Heart left ventricle (tissue), 13 donors: ENCODE measurements at regions not wholly inside any gene's neighbourhood (a gene's known extent, or its start where the extent isn't known, plus 50 kb on each side); places are given as distances from the start of the nearest gene placed in this dataset.

Source experiments
- POLR2A ChIP-seq, 2 donors: fragments of 450-650 bp; IDR thresholded peaks; one replicate each; pipeline ENCODE4 v1.6.1; 2017; ENCODE audit warnings: antibody characterized with exemption in 2 of 2, mild to moderate bottlenecking in 2 of 2, moderate library complexity in 2 of 2
- TF ChIP-seq, protein P1 (sequence below), 12 donors: fragments of 200-600 bp; sonication (generic) in 4 of 12; IDR thresholded peaks; one replicate each; pipeline versions ENCODE4 v1.5.0 to v1.8.0; 2018 to 2022; ENCODE audit warnings: antibody characterized with exemption in 12 of 12, mild to moderate bottlenecking in 5 of 12
- donor health status: ischemic (EF 13 %, LVEDD 7.1; RV severe dilation, severe dysfunction).
- donor health status: DM: no; HTN: yes; CAD: no.
- donor health status: DM: no; HTN: no; CAD: no.
- donor health status: ischemic (EF 25% LVEDD 6.9; RV normal size, moderate dysfunction).
- donor health status: ischemic (EF 25% LVEDD 5.7; RV mildly dilated, moderate dysfunction).
- donor health status: ischemic (EF 35%, LVEDD 5.7; RV mildly dilated, moderate dysfunction).
- donor health status: nonischemic (EF 11% LVEDD 7.7; RV severe dilation, severe dysfunction).
- donor health status: DM: yes; HTN: yes; CAD: no.
- donor health status: PGD.
- donor health status: ischemic (EF 29% LVEDD 5.4; RV normal size, mild dysfunction).
- donor health status: nonischemic (EF 23%, LVEDD 6.1; RV moderate dilation, normal function).

DNA sequence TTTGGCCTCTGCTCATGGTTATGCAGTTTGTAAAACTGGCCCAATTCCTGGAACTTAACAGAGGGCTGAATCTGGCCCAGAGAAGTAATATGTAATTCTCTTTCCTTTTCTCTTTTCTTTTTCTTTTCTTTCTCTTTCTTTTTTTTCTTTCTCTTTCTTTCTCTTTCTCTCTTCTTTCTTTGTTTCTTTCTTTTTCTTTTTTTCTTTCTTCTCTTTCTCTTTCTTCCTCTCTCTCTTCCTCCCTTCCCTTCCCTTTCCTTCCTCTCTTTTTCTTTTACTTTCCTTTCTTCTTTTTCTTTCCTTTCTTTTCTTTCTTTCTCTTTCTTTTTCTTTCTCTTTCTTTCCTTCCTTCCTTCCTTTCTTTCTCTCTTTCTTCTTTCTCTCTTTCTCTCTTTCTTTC, 88.8 kb upstream of the SLITRK5 start:
- no peak for TF ChIP-seq POLR2A (IDR thresholded peaks at IDR 0.05)
- TF ChIP-seq, protein P1, sequence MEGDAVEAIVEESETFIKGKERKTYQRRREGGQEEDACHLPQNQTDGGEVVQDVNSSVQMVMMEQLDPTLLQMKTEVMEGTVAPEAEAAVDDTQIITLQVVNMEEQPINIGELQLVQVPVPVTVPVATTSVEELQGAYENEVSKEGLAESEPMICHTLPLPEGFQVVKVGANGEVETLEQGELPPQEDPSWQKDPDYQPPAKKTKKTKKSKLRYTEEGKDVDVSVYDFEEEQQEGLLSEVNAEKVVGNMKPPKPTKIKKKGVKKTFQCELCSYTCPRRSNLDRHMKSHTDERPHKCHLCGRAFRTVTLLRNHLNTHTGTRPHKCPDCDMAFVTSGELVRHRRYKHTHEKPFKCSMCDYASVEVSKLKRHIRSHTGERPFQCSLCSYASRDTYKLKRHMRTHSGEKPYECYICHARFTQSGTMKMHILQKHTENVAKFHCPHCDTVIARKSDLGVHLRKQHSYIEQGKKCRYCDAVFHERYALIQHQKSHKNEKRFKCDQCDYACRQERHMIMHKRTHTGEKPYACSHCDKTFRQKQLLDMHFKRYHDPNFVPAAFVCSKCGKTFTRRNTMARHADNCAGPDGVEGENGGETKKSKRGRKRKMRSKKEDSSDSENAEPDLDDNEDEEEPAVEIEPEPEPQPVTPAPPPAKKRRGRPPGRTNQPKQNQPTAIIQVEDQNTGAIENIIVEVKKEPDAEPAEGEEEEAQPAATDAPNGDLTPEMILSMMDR (IDR thresholded peaks at IDR 0.05) = no peak
